Astrocyte of the cerebellum (primary cell): ENCODE measurements at regions not wholly inside any gene's neighbourhood (a gene's known extent, or its start where the extent isn't known, plus 50 kb on each side); places are given as distances from the start of the nearest gene placed in this dataset.
"Not testable (repeated sequence)": the region's sequence is repeated elsewhere in the genome, so short reads cannot be mapped to it uniquely, and the experiment has no call there.

Source experiments
- DNase-seq: peaks from one replicate; pipeline ENCODE4 v3.0.0-alpha.2; 2011; ENCODE audit warnings: low read depth
- H3K4me3 ChIP-seq: 2 replicates; pipeline ENCODE4 v1.5.1; 2011; ENCODE audit warnings: mild to moderate bottlenecking, low read depth, low read length, moderate library complexity
- in situ Hi-C: cut with HindIII; loops from 2 replicates; pipeline ENCODE4 v1.10.0; 2017; ENCODE audit warnings: low sequenced_read_pairs
- TF ChIP-seq, protein P1 (sequence below): IDR thresholded peaks from 2 replicates; pipeline ENCODE4 v1.5.1; 2012; ENCODE audit warnings: low read length, low read depth, moderate library complexity, mild to moderate bottlenecking; ENCODE audit errors: missing control alignments

- H3K4me3 ChIP-seq = no peak overlapping the region
- in situ Hi-C loops = no loop called here
- TF ChIP-seq, protein P1, sequence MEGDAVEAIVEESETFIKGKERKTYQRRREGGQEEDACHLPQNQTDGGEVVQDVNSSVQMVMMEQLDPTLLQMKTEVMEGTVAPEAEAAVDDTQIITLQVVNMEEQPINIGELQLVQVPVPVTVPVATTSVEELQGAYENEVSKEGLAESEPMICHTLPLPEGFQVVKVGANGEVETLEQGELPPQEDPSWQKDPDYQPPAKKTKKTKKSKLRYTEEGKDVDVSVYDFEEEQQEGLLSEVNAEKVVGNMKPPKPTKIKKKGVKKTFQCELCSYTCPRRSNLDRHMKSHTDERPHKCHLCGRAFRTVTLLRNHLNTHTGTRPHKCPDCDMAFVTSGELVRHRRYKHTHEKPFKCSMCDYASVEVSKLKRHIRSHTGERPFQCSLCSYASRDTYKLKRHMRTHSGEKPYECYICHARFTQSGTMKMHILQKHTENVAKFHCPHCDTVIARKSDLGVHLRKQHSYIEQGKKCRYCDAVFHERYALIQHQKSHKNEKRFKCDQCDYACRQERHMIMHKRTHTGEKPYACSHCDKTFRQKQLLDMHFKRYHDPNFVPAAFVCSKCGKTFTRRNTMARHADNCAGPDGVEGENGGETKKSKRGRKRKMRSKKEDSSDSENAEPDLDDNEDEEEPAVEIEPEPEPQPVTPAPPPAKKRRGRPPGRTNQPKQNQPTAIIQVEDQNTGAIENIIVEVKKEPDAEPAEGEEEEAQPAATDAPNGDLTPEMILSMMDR = no peak
- DNase-seq = no peak
Observed at GRCh38 chr1:96580920-96581319, 140.7 kb upstream of the PTBP2 start.

- H3K4me3 ChIP-seq = no peak overlapping the region
- in situ Hi-C loops = no loop called here
- TF ChIP-seq, protein P1 = no peak
- no peak for DNase-seq
Observed at GRCh38 chr1:96581772-96582171, 139.8 kb upstream of the PTBP2 start.

DNA sequence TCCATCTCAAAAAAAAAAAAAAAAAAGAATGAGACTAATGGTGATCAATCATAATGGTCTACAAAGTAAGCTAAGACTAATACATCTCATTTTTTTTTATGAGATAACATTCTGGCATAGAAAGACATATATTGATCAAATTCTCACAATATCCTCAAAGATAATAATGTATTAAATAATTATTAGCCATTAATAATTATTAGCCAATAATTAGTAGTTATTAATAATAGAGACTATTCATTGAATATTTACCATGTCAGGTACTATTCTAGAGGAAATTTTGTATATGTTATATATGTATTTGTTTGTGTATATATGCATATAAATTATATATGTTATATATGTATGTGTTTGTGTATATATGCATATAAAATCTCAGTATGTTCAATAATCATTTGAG lies 137.7 kb upstream of the PTBP2 start:
- DNase-seq = no peak
- TF ChIP-seq, protein P1 = no peak
- in situ Hi-C loops = no loop called here
- no peak overlapping the region for H3K4me3 ChIP-seq

- TF ChIP-seq, protein P1 = no peak
- DNase-seq = no peak
- H3K4me3 ChIP-seq = no peak overlapping the region
- in situ Hi-C loops = no loop called here
Observed at GRCh38 chr1:96587222-96587621, 134.4 kb upstream of the PTBP2 start.

DNA sequence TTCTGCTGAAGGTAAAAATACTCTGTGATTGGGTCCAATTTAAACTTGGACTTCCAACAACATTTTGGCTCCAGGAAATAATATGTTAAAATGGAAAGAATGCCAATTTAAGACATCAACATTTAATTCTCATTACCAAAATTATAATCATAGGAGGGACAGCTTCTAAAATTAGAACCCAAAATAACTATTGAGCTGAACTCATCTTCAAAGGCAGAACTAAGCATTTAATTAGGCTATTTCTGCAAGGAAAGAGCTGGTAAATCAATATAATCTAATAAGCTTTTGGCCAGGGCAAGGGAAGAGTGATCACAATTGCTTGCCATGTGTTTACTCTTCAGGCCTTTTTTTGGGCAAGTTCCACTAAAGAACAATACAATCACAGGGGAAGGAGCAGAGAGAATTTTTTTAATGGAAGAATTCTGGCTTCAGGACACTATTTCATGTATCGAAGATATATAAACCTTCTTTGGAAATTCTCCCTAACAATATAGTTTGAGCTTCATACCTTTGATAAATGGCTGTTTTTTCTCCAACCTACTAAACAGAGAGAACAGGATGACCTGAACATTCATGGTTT lies 133.1 kb upstream of the PTBP2 start:
- in situ Hi-C loops = no loop called here
- DNase-seq = no peak
- no peak overlapping the region for H3K4me3 ChIP-seq
- TF ChIP-seq, protein P1 = no peak

DNA sequence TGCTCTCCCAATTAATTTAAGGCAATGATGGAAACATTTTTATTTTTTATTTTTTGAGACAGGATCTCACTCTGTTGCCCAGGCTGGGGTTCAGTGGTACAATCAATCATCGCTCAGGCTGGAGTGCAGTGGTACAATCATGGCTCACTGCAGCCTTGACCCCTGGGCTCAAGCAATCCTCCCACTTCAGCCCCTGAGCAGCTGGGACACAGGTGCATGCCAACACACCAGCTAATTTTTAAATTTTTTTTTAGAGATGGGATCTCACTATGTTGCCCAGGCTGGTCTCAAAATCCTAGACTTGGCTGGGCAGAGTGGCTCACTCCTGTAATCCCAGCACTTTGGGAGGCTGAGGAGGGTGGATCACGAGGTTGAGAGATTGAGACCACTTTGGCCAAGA lies 126.1 kb upstream of the PTBP2 start:
- in situ Hi-C loops, H3K4me3 ChIP-seq, DNase-seq: not testable (repeated sequence)

- in situ Hi-C loops = no loop called here
- H3K4me3 ChIP-seq = no peak overlapping the region
- TF ChIP-seq, protein P1 = peak; percentile 46
- DNase-seq = no peak
Observed at GRCh38 chr1:96596226-96596922, 125.2 kb upstream of the PTBP2 start.
